A549 (cell line): ENCODE measurements at regions not wholly inside any gene's neighbourhood (a gene's known extent, or its start where the extent isn't known, plus 50 kb on each side); places are given as distances from the start of the nearest gene placed in this dataset.

ENCODE experiments used
- ATAC-seq, 2 experiments: fragments of 200-7000 bp in 1 of 2; fragments of >200 bp in 1 of 2; cut with Nextera tagmentation in 1 of 2; cut with Tn5 transposase in 1 of 2; 3 replicates each; pipeline versions ENCODE4 v1.8.0 to v1.9.1; 2018 to 2020; ENCODE audit warnings: mild to moderate bottlenecking in 1 of 2, moderate library complexity in 1 of 2
- CTCF ChIA-PET: fragments of 300-600 bp; sonication (Branson Sonifier 250); formaldehyde crosslinking; extraction: SDS; loops from one replicate; lab custom pipeline; 2021; ENCODE audit warnings: antibody characterized with exemption, inconsistent platforms; lab: Yijun Ruan, JAX
- POLR2A ChIA-PET: fragments of 350-600 bp; formaldehyde crosslinking; extraction: SDS; loops from one replicate; lab custom pipeline; 2021; ENCODE audit warnings: antibody characterized with exemption, inconsistent platforms; lab: Yijun Ruan, JAX
- DNase-seq, 2 experiments: peaks; one replicate each; pipeline versions ENCODE4 v3.0.0 to v3.0.0-alpha.2; 2011 to 2016; ENCODE audit warnings: low read depth in 1 of 2, low spot score in 1 of 2
- FAIRE-seq: peaks from 2 replicates; lab custom pipeline; 2011; peaks lifted over from hg19 to GRCh38; lab: Jason Lieb, UNC
- H3K27ac ChIP-seq, 2 experiments: fragments of >200 bp; sonication (Bioruptor Twin); formaldehyde crosslinking; 3 replicates each; pipeline ENCODE4 v1.5.1; 2016 to 2017
- H3K4me1 ChIP-seq: fragments of >200 bp; sonication (Bioruptor Twin); formaldehyde crosslinking; 3 replicates; pipeline ENCODE4 v1.6.1; 2016
- H3K4me2 ChIP-seq: fragments of >200 bp; sonication (Bioruptor Twin); formaldehyde crosslinking; 3 replicates; pipeline ENCODE4 v1.6.1; 2016
- H3K4me3 ChIP-seq: fragments of >200 bp; sonication (Bioruptor Twin); formaldehyde crosslinking; 3 replicates; pipeline ENCODE4 v1.5.1; 2016
- H3K9me3 ChIP-seq: fragments of >200 bp; sonication (Bioruptor Twin); formaldehyde crosslinking; 3 replicates; pipeline ENCODE4 v1.6.1; 2016
- ATOH8 ChIP-seq: fragments of 250-450 bp; sonication (Bioruptor Pico); IDR thresholded peaks from 2 replicates; pipeline ENCODE4 v1.5.0; 2020; ENCODE audit warnings: low read depth, mild to moderate bottlenecking, moderate library complexity
- BHLHE40 ChIP-seq: IDR thresholded peaks from 2 replicates; pipeline ENCODE4 v1.6.1; 2012; ENCODE audit warnings: low read depth, low read length, inconsistent platforms
- CEBPB ChIP-seq, 2 experiments: fragments of >200 bp in 1 of 2; sonication (Bioruptor Twin) in 1 of 2; formaldehyde crosslinking in 1 of 2; IDR thresholded peaks; 2 replicates each; pipeline ENCODE4 v1.6.1; 2012 to 2016
- CTCF ChIP-seq: fragments of >200 bp; sonication (Bioruptor Twin); formaldehyde crosslinking; IDR thresholded peaks from 3 replicates; pipeline ENCODE4 v1.5.1; 2016
- ELK1 ChIP-seq: fragments of 150-350 bp; IDR thresholded peaks from 2 replicates; pipeline ENCODE4 v1.6.1; 2014; ENCODE audit warnings: low read depth, mild to moderate bottlenecking, low read length
- ESRRA ChIP-seq: fragments of 150-350 bp; IDR thresholded peaks from 2 replicates; pipeline ENCODE4 v1.6.1; 2014; ENCODE audit warnings: mild to moderate bottlenecking, low read length, borderline replicate concordance
- FOSL2 ChIP-seq, 2 experiments: fragments of 450-650 bp in 1 of 2; fragments of >200 bp in 1 of 2; sonication (Bioruptor Twin) in 1 of 2; formaldehyde crosslinking; IDR thresholded peaks; 2 replicates each; pipeline versions ENCODE4 v1.5.0 to v1.6.1; 2016 to 2020; ENCODE audit warnings: mild to moderate bottlenecking in 1 of 2, moderate library complexity in 1 of 2
- FOXS1 ChIP-seq: fragments of 250-450 bp; sonication (Bioruptor Pico); IDR thresholded peaks from 2 replicates; pipeline ENCODE4 v1.5.0; 2020; ENCODE audit warnings: mild to moderate bottlenecking, moderate library complexity
- HEYL ChIP-seq: fragments of 250-450 bp; sonication (Bioruptor Pico); IDR thresholded peaks from 2 replicates; pipeline ENCODE4 v1.8.0; 2021; ENCODE audit warnings: mild to moderate bottlenecking, moderate library complexity
- JUNB ChIP-seq: fragments of >200 bp; sonication (Bioruptor Twin); formaldehyde crosslinking; IDR thresholded peaks from 2 replicates; pipeline ENCODE4 v1.6.1; 2016
- MAFK ChIP-seq: fragments of 450-650 bp; IDR thresholded peaks from 2 replicates; pipeline ENCODE4 v1.6.1; 2014; ENCODE audit not compliant: partially characterized antibody
- MAX ChIP-seq: IDR thresholded peaks from 2 replicates; pipeline ENCODE4 v1.6.1; 2012
- MAZ ChIP-seq: fragments of 150-350 bp; IDR thresholded peaks from 2 replicates; pipeline ENCODE4 v1.6.1; 2014; ENCODE audit warnings: antibody characterized with exemption, low read depth, low read length, borderline replicate concordance
- NR3C1 ChIP-seq: fragments of >200 bp; sonication (Bioruptor Twin); formaldehyde crosslinking; IDR thresholded peaks from 3 replicates; pipeline ENCODE4 v1.6.1; 2017
- RAD21 ChIP-seq, 2 experiments: fragments of >200 bp in 1 of 2; sonication (Bioruptor Twin) in 1 of 2; formaldehyde crosslinking in 1 of 2; IDR thresholded peaks in 1 of 2; conservative IDR thresholded peaks in 1 of 2; 2 replicates in 1 of 2; 3 replicates in 1 of 2; pipeline ENCODE4 v1.6.1; 2012 to 2018; ENCODE audit warnings: inconsistent platforms in 1 of 2
- RCOR1 ChIP-seq: fragments of 150-350 bp; IDR thresholded peaks from 2 replicates; pipeline ENCODE4 v1.6.1; 2014; ENCODE audit warnings: antibody characterized with exemption, low read length, low read depth
- ZFP36 ChIP-seq: fragments of 450-650 bp; IDR thresholded peaks from 2 replicates; pipeline ENCODE4 v1.6.1; 2014; ENCODE audit warnings: borderline replicate concordance; ENCODE audit not compliant: partially characterized antibody
- WGBS: methylation state at CpG from one replicate; pipeline ENCODE4 v1.1.6; 2017; ENCODE audit errors: missing lambda C conversion rate; 5-methylcytosine and 5-hydroxymethylcytosine counted together

GRCh38 chr9:86407022-86407421, 52.8 kb upstream of the TUT7 start:
- Histone ChIP-seq H3K4me2 (peak overlapping the region; percentile 88), H3K9me3 (no peaks in the 10 kb centered on the region), H3K4me3 (peak overlapping the region; percentile 9; the same call in 1 of the 3 replicates), H3K27ac (peak overlapping the region; percentile 72 to 79; a peak in 5 of 6 replicates), H3K4me1 (peaks cover 31% of the 10 kb centered on the region)
- TF ChIP-seq MAFK (peak; percentile 86), ATOH8 (CRISPR knock-in tag) (no peak), CTCF (no peak), ZFP36 (no peak), BHLHE40 (peak; percentile 31; the same call in 1 of the 2 replicates), MAZ (no peak), RCOR1 (no peak)
- CTCF ChIA-PET: interaction anchor here (1.2 to 2.5 kb wide), 3 partner anchors 8 to 81 kb away, joined by 4 to 11 read pairs (median 5); no protein-coding TSS in a partner anchor
- POLR2A ChIA-PET: interaction anchor here (0.6 kb wide), 1 partner anchor 158 kb away, joined by 3 read pairs; no protein-coding TSS in a partner anchor
- DNase-seq: peak in 1 of 2 experiments; percentile 22
- peak; percentile 51 to 57; a peak in 4 of 6 replicates for ATAC-seq
- WGBS: 43% methylated on average over 3 of the region's 3 CpGs
- no peak for FAIRE-seq

- ChIA-PET CTCF (interaction anchor here (1.2 to 2.6 kb wide), 5 partner anchors 8 to 81 kb away, joined by 3 to 21 read pairs (median 5); no protein-coding TSS in a partner anchor), POLR2A (interaction anchor here (0.6 to 1.2 kb wide), 3 partner anchors 53 to 124 kb away, joined by 3 to 5 read pairs (median 4); partner anchors contain the start of genes ISCA1 and TUT7)
- FAIRE-seq (no peak), ATAC-seq (peak; percentile 41 to 56; a peak in 5 of 6 replicates), DNase-seq (peak in 1 of 2 experiments; percentile 31)
- peak overlapping the region; percentile 9; the same call in 1 of the 3 replicates for H3K4me3 ChIP-seq
- peak overlapping the region; percentile 88 for H3K4me2 ChIP-seq
- 22% methylated on average over 4 of the region's 4 CpGs for WGBS
- H3K9me3 ChIP-seq: no peaks in the 10 kb centered on the region
- TF ChIP-seq ELK1 (no peak), MAX (no peak), BHLHE40 (peak; percentile 80), FOXS1 (CRISPR knock-in tag) (no peak), JUNB (no peak; the same call in 1 of the 2 replicates), ESRRA (no peak), CEBPB (IDR thresholded peaks at IDR 0.05) (peak; percentile 67 to 70; a peak in 3 of 4 replicates)
- H3K27ac ChIP-seq: peak overlapping the region; percentile 72 to 79
- H3K4me1 ChIP-seq: peaks cover 31% of the 10 kb centered on the region
These were observed 52.2 kb upstream of the TUT7 start for GRCh38 chr9:86406366-86406765.

GRCh38 chr9:86405926-86406325, 51.7 kb upstream of the TUT7 start:
- ATAC-seq (peak; percentile 83 to 89), DNase-seq (peak; percentile 45 to 59), FAIRE-seq (no peak)
- peaks cover 31% of the 10 kb centered on the region for H3K4me1 ChIP-seq
- ChIA-PET CTCF (interaction anchor here (0.7 to 2.6 kb wide), 6 partner anchors 9 to 86 kb away, joined by 3 to 21 read pairs (median 4); no protein-coding TSS in a partner anchor), POLR2A (interaction anchor here (0.6 to 1.2 kb wide), 3 partner anchors 52 to 124 kb away, joined by 3 to 5 read pairs (median 4); partner anchors contain the start of genes ISCA1 and TUT7)
- WGBS: 4% methylated on average over 4 of the region's 4 CpGs
- TF ChIP-seq JUNB (peak; percentile 21; the same call in 1 of the 2 replicates), NR3C1 (no peak), MAFK (peak; percentile 42), HEYL (no peak), RAD21 (conservative IDR thresholded peaks at IDR 0.05 in 1 of 2, IDR thresholded peaks at IDR 0.05 in 1 of 2) (0 out of 5 replicates have a peak, but pooled peaks of 1 of the 2 experiments have one; percentile 10), FOSL2 (IDR thresholded peaks at IDR 0.05) (peak; percentile 24; the same call in 1 of the 2 replicates), FOSL2 (CRISPR knock-in tag; IDR thresholded peaks at IDR 0.05) (peak; percentile 38; the same call in 1 of the 2 replicates)
- H3K4me3 ChIP-seq: peak overlapping the region; percentile 9; the same call in 1 of the 3 replicates
- peak overlapping the region; percentile 72 to 79 for H3K27ac ChIP-seq
- peak overlapping the region; percentile 88 for H3K4me2 ChIP-seq
- no peaks in the 10 kb centered on the region for H3K9me3 ChIP-seq
